Heart right ventricle (tissue), 16 donors: ENCODE measurements at regions not wholly inside any gene's neighbourhood (a gene's known extent, or its start where the extent isn't known, plus 50 kb on each side); places are given as distances from the start of the nearest gene placed in this dataset.

Source experiments
- ATAC-seq, 8 donors: fragments of 200-7000 bp; cut with Tn5 transposase; one replicate each; pipeline ENCODE4 v1.9.1; 2020; ENCODE audit warnings: mild to moderate bottlenecking in 8 of 8, moderate library complexity in 8 of 8, moderate number of reproducible peaks in 1 of 8
- DNase-seq, 2 donors: peaks; one replicate each; pipeline ENCODE4 v3.0.0-alpha.2; 2020
- H3K27ac ChIP-seq, 10 donors: fragments of 200-600 bp; sonication (generic) in 2 of 10; one replicate each; pipeline versions ENCODE4 v1.5.0 to v1.8.0; 2020 to 2022; ENCODE audit warnings: mild to moderate bottlenecking in 3 of 10
- H3K27me3 ChIP-seq, 7 donors: fragments of 200-600 bp; one replicate each; pipeline ENCODE4 v1.8.0; 2021 to 2022; ENCODE audit warnings: mild to moderate bottlenecking in 2 of 7
- H3K36me3 ChIP-seq, 9 donors: fragments of 200-600 bp; sonication (generic) in 1 of 9; one replicate each; pipeline versions ENCODE4 v1.5.0 to v1.8.0; 2020 to 2022; ENCODE audit warnings: mild to moderate bottlenecking in 2 of 9
- H3K4me1 ChIP-seq, 9 donors: fragments of 200-600 bp; sonication (generic) in 1 of 9; one replicate each; pipeline versions ENCODE4 v1.5.0 to v1.8.0; 2020 to 2022; ENCODE audit warnings: mild to moderate bottlenecking in 4 of 9
- H3K4me3 ChIP-seq, 10 donors: fragments of 200-600 bp; sonication (generic) in 2 of 10; one replicate each; pipeline versions ENCODE4 v1.5.0 to v1.8.0; 2020 to 2022; ENCODE audit warnings: mild to moderate bottlenecking in 7 of 10, moderate library complexity in 2 of 10
- H3K9me3 ChIP-seq, 11 donors: fragments of 200-600 bp in 10 of 11; sonication (generic) in 2 of 11; one replicate each; pipeline versions ENCODE4 v1.5.0 to v1.8.0; 2013 to 2022; ENCODE audit warnings: mild to moderate bottlenecking in 2 of 11, control low read depth in 1 of 11, moderate library complexity in 1 of 11
- CTCF ChIP-seq, 9 donors: fragments of 200-600 bp; sonication (generic) in 2 of 9; IDR thresholded peaks; one replicate each; pipeline versions ENCODE4 v1.5.0 to v1.8.0; 2021 to 2022; ENCODE audit warnings: antibody characterized with exemption in 9 of 9, mild to moderate bottlenecking in 5 of 9, moderate library complexity in 1 of 9
- WGBS, 2 donors: extraction: QIAGEN DNeasy Blood & Tissue Kit; methylation state at CpG; one replicate each; pipeline ENCODE4 v1.1.7; 2013; ENCODE audit warnings: inconsistent platforms in 1 of 2; 5-methylcytosine and 5-hydroxymethylcytosine counted together
- intact Hi-C, 10 donors: fragments of 100-400 bp; cut with DNase I; formaldehyde crosslinking; loops; one replicate each; pipeline versions ENCODE4 v1.11.1 to v1.14.2; 2022
- donor health status: Arrhythmogenic right ventricular cardiomyopathy.
- donor health status: ischemic (EF 13 %, LVEDD 7.1; RV severe dilation, severe dysfunction).
- donor health status: healthy with polysubstance abuse.
- donor health status: DM: no; HTN: yes; CAD: no.
- donor health status: DM: no; HTN: no; CAD: no.
- donor health status: ischemic (EF 25% LVEDD 6.9; RV normal size, moderate dysfunction).
- donor health status: ischemic (EF 25% LVEDD 5.7; RV mildly dilated, moderate dysfunction).
- donor health status: healthy.
- donor health status: DM: yes; HTN: yes; CAD: no.
- donor health status: Ischemic cardiomyopathy.
- donor health status: ischemic (EF 35%, LVEDD 5.7; RV mildly dilated, moderate dysfunction).
- donor health status: nonischemic (EF 11% LVEDD 7.7; RV severe dilation, severe dysfunction).
- donor health status: DM: yes; HTN: yes; CAD: no.
- donor health status: PGD.
- donor health status: ischemic (EF 29% LVEDD 5.4; RV normal size, mild dysfunction).
- donor health status: nonischemic (EF 23%, LVEDD 6.1; RV moderate dilation, normal function).

- peak overlapping the region in 6 of 10 donors; percentile 8 to 76 (median 36) for H3K27ac ChIP-seq
- DNase-seq (no peak), ATAC-seq (no peak)
- H3K9me3 ChIP-seq, result peaks cover 0 to 5% (median 0%) of the 10 kb centered on the region in 11 donors
- no peak for TF ChIP-seq CTCF (IDR thresholded peaks at IDR 0.05)
- no peaks in the 10 kb centered on the region for H3K27me3 ChIP-seq
- no peak overlapping the region for H3K4me3 ChIP-seq
- H3K4me1 ChIP-seq, result peaks cover 14 to 75% (median 31%) of the 10 kb centered on the region in 9 donors
- intact Hi-C loops, result no loop called here
- WGBS, 2 donors, result 86 to 95% methylated on average over 2 of the region's 2 CpGs
- H3K36me3 ChIP-seq, result no peaks in the 10 kb centered on the region
Measured at GRCh38 chr5:172531704-172532026, 77.3 kb upstream of the SH3PXD2B start.

GRCh38 chr5:172530878-172531703 is 76.8 kb upstream of the SH3PXD2B start:
- H3K4me1 ChIP-seq, result peaks cover 14 to 77% (median 31%) of the 10 kb centered on the region in 9 donors

GRCh38 chr5:172530406-172530805 is 76.1 kb upstream of the SH3PXD2B start:
- intact Hi-C loops, result no loop called here
- DNase-seq (no peak), ATAC-seq (no peak)
- TF ChIP-seq CTCF (IDR thresholded peaks at IDR 0.05), result no peak
- H3K27me3 ChIP-seq, result no peaks in the 10 kb centered on the region
- H3K9me3 ChIP-seq, result peaks cover 0 to 5% (median 0%) of the 10 kb centered on the region in 11 donors
- H3K4me1 ChIP-seq, result peaks cover 14 to 77% (median 31%) of the 10 kb centered on the region in 9 donors
- WGBS, 2 donors, result 94 to 95% methylated on average over 8 of the region's 8 CpGs
- H3K27ac ChIP-seq, result peak overlapping the region in 6 of 10 donors; percentile 11 to 76 (median 32)
- no peaks in the 10 kb centered on the region for H3K36me3 ChIP-seq
- no peak overlapping the region for H3K4me3 ChIP-seq

More at GRCh38 chr5:172530878-172531703, 76.8 kb upstream of the SH3PXD2B start:
- Histone ChIP-seq H3K4me3 (no peak overlapping the region), H3K9me3 (peaks cover 0 to 5% (median 0%) of the 10 kb centered on the region in 11 donors), H3K27me3 (no peaks in the 10 kb centered on the region), H3K36me3 (no peaks in the 10 kb centered on the region), H3K27ac (peak overlapping the region in 7 of 10 donors; percentile 11 to 76 (median 41))
- DNase-seq (no peak), ATAC-seq (peak in 2 of 8 donors; percentile 30 to 31)
- WGBS, 2 donors, result 57 to 65% methylated on average over 13 of the region's 13 CpGs
- no peak for TF ChIP-seq CTCF (IDR thresholded peaks at IDR 0.05)
- intact Hi-C loops, result no loop called here

GRCh38 chr5:172529896-172530295 is 75.6 kb upstream of the SH3PXD2B start:
- Histone ChIP-seq H3K27me3 (no peaks in the 10 kb centered on the region), H3K4me1 (peaks cover 14 to 75% (median 30%) of the 10 kb centered on the region in 9 donors), H3K4me3 (no peak overlapping the region), H3K36me3 (no peaks in the 10 kb centered on the region), H3K27ac (peak overlapping the region in 3 of 10 donors; percentile 41 to 76 (median 75)), H3K9me3 (peaks cover 0 to 5% (median 0%) of the 10 kb centered on the region in 11 donors)
- no peak for TF ChIP-seq CTCF (IDR thresholded peaks at IDR 0.05)
- 78 to 81% methylated on average over 3 of the region's 3 CpGs for WGBS, 2 donors
- DNase-seq, result no peak
- ATAC-seq, result no peak
- intact Hi-C loops, result no loop called here
